GM21825 (cell line): ENCODE measurements at regions not wholly inside any gene's neighbourhood (a gene's known extent, or its start where the extent isn't known, plus 50 kb on each side); places are given as distances from the start of the nearest gene placed in this dataset.

Experiments
- ATAC-seq: cut with Tn5 transposase; IDR thresholded peaks from one replicate; pipeline ENCODE4 v1.9.1; 2021; ENCODE audit warnings: mild to moderate bottlenecking, moderate library complexity; ENCODE audit not compliant: unreplicated experiment

DNA sequence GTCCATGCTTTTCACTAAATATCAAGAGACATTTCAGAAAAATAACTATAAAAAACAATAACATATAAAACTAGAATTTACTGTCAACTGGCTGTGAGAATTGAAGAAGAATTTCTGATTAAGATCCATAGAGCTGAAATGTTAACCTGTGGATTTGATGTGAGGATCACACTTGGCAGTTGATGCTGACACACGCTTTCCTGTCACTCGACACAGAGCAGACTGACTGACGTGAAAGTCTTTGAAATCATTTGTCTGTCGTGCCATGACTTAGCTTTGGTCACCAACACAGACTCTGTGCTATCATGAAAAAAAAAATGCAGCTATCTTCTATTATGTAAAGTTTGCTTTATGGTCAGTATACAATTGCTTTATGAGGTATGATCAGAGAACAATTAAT is 706.0 kb upstream of the ZP4 start:
- ATAC-seq = no peak

DNA sequence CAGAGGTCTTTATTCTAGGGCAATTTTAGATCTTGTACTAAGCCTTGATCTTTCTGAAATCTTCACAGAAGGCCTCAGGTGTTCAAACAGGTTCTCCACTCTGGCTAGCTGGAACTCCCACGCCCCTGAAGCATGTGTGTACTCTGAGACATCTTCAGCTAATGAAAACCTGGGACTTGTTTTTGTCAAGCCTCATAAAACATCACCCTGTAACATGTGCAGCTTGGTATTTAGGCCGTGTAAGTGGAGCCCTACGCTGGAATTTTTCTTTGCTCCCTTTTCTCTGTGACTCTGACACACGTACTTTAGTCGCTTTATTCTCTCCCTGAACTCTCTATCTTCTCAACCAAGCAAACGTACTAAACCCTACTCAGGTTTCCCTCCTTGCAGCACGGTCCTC is 701.9 kb upstream of the ZP4 start:
- ATAC-seq = no peak

DNA sequence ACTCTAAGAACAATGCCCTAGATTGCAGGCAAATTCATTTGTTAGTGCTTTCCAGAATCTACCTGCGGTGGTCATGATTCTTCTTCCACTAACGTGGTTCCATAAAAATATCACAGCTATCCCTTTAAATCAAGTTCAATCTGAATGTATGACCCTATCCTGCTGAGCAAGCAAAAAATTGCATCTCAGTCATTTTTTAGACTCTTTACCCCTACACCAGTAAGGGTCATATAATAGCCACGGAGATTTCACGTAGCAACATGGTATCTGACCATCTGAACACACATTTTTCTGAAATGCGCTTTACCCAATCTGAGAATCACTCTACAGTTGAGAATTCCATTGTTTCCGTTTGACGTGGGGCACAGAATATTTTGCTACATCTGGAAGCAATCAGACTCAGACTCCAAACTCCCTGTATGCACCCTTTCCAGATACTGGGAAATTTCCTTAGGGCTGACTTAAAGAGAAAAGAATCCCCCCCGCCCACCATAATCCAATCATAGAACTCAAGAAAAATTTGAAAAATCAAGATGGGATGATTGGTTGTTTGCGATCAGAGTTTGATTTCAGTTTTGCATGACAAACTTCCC is 699.2 kb upstream of the ZP4 start:
- ATAC-seq = no peak

DNA sequence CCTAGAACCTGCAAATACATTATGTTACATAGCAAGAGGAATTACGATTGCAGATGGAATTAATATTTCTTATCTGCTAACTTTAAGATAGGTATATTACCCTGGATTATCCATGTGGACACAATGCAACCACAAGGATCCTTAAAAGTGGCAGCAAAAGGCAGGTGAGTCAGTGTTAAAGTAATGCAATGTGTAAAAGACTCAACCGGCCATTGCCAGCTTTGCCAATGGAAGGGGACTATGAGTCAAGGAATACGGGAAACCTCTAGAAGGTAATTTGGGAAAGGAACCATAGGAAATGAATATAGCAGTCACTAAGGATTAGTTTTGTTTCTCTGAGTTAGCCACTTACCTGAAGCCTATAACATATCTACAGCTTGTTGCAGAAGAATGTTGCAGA is 692.1 kb upstream of the ZP4 start:
- no peak for ATAC-seq

DNA sequence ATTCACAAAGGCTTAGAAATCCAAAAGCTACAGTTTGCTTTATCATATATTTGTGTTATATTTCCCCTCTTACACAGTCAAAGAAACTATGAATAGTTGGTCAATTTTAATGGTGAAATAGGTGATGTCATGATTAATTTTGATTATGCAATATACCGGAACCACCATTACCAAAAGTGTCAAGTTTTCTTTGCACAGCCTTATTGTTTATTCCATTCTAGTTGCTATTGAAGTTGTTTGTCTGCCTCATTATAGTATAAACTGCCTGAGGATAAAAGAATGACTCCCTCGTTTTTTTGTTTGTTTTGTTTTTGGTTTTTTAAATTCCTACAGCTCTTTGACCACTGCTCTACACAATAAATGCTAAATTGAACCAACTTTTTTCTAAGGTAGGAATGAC is 690.6 kb upstream of the ZP4 start:
- no peak for ATAC-seq

DNA sequence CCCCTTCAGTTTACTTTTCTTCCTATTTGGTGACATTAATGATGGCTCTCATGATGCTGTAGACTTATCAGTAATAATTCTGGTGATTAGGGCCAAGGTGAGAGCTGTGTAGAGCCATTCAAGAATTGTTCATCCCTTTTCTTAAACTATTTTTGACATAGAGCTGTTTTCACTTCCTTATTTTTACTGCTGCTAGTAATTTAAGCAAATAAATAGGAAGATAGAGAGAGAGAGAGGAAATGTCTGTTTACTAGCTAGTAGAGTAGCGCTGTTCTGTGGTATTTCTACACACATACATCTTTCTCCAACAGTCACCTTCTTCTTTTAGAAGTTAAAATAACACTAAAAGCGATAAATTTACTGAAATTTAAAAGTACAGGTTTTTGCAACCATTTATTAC is 678.0 kb upstream of the ZP4 start:
- no peak for ATAC-seq

DNA sequence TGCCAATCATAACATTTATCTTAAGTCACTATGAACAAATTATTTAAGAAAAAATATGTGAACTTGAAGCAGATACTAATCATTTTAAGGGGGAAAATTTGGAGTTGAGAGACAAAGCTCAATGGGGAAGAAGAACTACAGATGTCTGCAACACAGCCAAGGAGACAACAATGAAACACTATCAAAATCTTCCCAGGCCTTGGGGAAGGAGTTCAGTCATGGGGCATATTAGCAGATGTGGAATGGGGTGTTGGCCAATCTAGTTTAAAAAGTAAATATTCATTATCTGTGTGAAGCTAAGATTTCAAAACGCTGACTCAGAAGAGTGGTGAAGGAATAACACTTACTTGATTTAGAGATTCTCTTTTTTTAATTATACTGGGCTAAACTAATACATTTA is 671.6 kb upstream of the ZP4 start:
- ATAC-seq = no peak

DNA sequence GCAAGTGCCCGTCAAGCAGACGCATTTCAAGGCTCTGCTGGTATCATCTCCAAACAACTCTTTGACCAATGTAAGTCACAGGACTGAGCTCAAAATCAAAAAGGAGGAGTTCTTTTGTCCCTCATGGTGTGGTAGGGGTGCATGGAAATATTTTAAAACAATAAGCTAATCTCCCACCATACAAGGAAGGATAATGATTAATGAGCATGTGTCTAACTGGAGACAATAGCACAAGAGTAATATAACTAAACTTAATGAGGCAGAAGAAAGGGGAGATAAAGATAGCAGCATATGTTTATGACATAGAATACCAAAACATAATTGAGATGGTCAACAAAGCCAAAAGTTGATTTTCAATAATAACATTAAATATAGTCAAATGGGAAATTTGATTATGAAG is 668.0 kb upstream of the ZP4 start:
- no peak for ATAC-seq

DNA sequence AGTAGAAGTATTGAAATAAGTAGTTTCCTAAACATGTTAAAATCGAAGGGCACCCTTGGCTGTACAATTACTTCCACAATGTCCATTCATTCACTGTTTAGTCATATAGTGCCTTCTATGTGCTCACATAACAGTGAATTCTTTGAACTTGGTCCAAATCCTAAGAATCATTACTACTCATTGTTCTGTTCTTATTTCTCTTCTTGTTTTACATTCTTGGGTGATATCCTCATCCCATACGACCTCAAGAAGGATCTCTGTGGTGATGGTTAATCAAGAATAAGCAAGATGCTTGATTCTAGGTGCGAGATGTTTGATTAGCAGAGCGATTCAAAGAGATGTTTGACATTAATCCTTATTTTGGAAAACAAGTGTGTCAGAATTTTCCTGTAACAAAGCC is 667.4 kb upstream of the ZP4 start:
- no peak for ATAC-seq

DNA sequence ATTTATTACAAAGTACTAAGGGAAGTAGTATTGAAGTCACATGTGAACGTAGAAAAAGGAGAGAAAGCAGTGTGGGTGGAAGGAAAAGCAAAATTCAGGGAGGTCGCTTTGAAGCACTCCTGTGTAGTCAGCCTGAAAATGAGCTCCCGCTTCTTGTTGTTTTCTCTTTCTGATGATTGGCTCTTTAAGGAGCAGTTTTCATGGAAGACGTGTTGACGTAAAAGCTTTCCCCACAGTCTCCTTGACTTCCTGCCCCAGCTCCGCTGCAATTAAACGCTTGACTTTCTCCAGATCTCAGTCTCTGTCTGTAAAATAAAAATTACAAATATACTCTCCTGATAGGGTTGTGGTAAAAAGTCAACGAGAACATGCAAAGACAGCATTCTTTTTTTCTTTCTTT is 661.5 kb upstream of the ZP4 start:
- ATAC-seq = no peak

DNA sequence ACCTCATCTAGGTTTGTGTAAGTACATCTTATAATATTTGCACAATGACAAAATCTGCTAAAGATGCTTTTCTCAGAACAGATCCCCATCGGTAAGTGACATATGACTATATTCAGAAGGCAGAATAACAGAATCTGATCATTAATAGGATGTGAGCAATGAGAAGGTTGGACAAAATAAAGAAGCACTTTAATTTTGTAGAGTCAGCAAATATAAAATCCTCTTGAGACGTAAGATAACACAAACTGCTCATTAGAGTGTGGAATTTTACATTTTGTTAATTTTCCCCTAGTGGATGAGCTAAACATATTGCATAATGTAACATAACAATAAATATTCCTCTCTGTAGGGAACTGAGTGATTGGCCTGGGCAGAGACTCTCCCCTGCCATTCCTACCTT is 658.4 kb upstream of the ZP4 start:
- no peak for ATAC-seq

DNA sequence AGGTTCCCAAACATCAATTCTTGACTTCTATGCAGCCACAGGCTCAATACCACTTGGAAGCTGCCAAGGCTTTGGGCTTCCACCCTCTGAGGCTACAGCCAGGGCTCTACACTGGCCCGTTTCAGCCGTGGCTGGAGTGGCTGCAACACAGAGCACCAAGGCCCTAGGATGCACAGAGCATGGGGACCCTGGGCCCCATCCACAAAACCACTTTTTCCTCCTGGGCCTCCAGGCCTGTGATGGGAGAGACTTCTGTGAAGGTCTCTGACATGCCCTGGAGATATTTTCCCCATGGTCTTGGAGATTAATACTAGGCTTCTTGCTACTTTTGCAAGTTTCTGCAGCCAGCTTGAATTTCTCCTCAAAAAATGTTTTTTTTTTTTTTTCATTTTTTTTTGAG is 655.4 kb upstream of the ZP4 start:
- ATAC-seq = no peak

DNA sequence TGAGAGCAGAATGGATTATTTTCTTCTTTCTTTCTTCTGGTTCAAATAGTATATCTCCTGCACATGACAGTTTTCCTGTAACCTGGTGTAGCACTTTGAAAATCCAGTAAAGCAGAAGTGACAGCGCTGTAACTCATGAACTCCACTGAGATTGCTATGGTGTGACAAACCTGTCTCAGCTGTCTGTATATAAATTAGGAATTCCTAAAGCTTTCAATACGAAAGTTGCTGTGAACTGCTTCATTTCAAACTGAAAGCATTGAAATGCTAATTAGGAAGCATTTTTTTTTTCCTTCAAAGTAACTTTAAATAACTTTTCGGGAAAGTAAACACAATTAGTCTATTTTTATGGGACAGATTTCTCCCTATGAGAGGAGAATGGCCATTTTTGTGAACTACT is 646.9 kb upstream of the ZP4 start:
- ATAC-seq = no peak

DNA sequence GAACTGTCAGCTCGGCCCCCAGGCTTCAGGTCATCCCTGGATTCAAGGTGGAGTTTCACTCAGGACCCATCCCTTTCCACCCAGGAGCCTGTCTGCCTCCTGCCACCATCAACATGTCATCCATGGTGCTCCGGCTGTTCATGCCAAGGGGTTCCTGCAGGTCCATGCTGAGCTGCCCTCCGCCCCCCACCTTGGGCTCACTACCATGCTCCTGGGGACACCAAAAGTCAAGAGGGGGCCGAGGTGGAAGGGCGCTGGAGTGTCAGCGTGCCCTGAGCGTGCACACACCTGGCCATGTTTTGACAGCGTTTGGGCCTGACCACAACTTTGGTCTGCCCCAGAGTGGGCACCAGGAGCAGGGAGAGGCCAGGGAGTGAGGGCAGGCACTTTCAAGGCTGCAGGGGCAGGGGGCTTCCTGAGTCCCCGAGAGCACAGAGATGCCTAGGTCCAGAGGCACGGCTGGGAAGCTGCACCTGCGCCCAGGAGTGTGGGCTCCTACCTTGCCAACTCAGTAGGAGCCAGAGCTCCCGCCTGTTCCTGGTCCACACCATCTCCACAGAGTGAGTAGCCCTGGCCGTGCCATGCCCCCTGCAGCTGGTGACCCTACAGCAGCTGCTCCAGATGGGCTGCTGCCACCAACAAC is 639.6 kb upstream of the ZP4 start:
- no peak for ATAC-seq

DNA sequence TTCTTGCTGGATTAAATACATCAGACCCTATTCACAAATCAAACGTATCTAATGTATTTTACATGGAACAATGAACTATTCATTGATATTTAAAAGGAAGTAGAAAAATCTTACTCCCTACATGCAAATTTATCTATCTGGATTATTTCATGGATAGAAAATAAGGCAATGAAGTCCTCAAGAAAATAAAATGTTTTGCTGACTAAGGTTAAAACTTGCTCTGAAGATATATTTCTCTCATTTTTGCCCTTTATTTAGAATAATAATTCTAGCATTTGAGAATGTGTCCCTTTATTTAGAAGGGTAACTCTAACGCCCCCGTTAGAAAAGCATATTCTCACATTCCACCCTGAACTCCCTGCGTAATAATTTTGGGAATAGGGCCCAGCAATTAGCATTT is 627.0 kb upstream of the ZP4 start:
- ATAC-seq = no peak

DNA sequence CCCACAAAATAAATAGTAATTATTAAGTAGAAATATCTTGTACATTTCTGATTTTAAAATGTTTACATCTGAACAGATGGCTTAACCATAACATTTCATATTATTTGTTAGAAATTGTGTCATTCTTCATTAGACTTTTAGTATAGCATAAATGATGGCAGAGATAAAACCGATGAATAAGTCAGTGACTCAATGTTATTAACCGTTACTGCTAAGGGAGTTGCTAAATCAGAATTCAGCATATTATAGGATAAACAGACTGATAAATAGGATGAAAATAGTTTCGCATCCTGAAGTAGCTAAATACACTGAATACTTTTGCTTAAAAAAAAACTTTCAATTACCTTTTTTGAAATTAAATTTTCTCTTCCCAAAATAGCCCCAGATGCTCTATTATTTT is 610.6 kb upstream of the ZP4 start:
- ATAC-seq = no peak

DNA sequence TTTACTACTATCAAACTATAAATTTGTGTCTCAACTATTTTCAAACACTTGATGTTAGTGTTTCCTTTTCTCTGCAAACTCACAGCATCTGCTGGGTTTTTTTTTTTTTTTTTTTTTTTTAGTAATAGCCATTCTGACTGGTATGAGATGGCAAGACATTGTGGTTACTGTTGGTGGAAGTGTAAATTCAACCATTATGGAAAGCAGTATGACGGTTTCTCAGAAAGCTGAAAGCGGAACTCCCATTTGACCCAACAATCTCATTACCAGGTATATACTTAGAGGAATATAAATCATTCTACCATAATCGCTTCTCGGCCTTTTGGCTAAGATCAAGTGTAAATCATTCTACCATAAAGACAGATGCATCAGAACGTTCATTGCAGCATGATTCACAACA is 608.3 kb upstream of the ZP4 start:
- no peak for ATAC-seq

DNA sequence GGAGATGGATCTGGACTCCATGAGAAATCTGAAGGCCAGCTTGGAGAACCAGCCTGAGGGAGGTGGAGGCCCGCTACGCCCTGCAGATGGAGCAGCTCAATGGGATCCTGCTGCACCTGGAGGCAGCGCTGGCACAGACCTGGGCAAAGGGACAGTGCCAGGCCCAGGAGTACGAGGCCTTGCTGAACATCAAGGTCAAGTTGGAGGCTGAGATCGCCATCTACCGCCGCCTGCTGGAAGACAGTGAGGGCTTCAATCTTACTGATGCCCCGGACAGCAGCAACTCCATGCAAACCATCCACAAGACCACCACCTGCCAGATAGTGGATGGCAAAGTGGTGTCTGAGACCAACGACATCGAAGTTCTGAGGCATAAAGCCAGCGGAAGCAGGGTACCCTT is 601.5 kb upstream of the ZP4 start:
- ATAC-seq = no peak

DNA sequence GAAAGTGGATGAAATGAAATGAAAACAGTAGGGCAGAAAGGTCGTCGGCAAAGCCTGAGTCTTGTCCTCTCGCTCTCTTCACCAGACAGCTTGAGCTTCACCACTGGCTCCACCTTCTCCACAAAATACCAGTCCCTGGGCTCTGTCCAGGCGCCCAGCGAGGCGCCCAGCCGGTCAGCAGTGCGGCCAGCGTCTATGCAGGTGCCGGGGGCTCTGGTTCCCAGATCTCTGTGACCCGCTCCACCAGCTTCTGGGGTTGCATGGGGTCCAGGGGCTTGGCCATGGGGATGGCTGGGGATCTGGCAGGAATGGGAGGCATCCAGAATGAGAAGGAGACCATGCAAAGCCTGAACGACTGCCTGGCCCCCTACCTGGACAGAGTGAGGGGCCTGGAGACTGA is 600.5 kb upstream of the ZP4 start:
- no peak for ATAC-seq

DNA sequence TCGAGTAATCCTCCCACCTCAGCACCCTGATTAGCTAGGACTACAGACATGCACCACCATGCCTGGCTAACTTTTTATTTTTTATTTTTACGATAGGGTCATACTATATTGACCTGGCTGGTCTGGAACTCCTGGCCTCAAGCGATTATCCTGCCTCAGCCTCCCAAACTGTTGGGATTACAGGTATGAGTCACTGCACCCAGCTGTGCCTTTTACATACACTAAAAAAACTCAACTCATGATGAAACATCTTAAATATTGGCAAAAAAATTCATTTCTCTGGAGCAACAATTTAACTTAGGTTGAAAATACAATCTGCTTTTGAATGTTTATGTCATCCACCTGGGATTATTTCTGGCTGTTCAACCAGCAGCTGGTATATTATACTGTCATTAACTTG is 598.3 kb upstream of the ZP4 start:
- ATAC-seq = no peak

DNA sequence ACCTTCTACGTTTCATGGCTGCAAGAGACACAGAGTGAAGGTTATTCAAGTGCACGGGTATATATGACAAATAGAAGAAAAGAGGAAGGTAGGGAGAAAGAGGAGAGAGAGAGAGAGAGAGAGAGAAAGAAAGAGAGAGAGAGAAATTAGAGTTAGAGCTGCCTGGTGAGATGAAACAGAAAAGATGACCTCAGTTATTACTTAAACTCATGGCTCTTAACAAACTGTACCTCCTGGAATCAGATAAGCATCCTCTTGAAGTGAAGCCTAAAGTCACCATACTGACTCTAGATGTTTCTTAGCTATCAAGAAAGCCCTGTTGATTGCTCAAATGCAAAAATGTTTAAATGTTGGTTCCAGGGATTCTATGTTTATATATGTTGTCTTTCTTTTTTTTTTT is 597.7 kb upstream of the ZP4 start:
- no peak for ATAC-seq

DNA sequence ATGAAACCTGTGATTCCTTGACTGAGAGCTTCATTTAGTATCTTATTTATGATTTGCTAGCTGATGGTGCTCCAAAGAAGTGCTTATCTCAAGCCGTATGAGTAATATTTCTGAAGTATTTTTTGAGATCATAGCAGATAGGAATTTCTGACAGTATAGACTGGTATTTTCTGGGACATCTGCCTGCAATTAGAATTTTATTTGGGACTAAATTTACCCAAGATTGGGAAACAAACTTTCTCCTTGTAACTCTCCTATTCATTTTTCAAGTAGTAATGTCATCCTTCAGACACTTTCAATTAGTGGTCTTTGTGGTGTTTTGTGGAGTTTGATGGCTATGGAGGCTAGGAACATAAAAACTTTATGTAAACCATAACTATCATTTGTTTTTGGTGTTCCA is 597.2 kb upstream of the ZP4 start:
- ATAC-seq = no peak

DNA sequence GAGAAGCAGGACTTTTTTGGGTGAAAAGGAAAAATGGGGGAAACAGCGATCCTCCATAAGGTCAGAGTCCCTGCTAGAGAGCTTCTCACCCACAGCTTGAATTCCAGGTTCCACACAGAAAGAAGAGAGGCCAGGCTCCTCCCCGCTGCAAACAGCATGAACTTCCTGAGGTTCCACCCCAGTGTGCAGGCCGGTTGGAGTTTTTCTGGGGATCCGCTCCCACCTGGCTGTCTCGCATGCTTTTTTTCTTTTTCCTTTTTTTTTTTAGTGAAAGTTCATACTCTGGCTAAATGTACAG is 595.1 kb upstream of the ZP4 start:
- ATAC-seq = no peak
